A549 (cell line): ENCODE measurements at regions not wholly inside any gene's neighbourhood (a gene's known extent, or its start where the extent isn't known, plus 50 kb on each side); places are given as distances from the start of the nearest gene placed in this dataset.

ENCODE experiments used
- CHD2 ChIP-seq: fragments of 150-350 bp; IDR thresholded peaks from 2 replicates; pipeline ENCODE4 v1.6.1; 2014; ENCODE audit warnings: low read length; ENCODE audit not compliant: partially characterized antibody
- ESRRA ChIP-seq: fragments of 150-350 bp; IDR thresholded peaks from 2 replicates; pipeline ENCODE4 v1.6.1; 2014; ENCODE audit warnings: mild to moderate bottlenecking, low read length, borderline replicate concordance
- TF ChIP-seq, protein P1 (sequence below): fragments of >200 bp; sonication (Bioruptor Twin); formaldehyde crosslinking; IDR thresholded peaks from 3 replicates; pipeline ENCODE4 v1.5.1; 2016

DNA sequence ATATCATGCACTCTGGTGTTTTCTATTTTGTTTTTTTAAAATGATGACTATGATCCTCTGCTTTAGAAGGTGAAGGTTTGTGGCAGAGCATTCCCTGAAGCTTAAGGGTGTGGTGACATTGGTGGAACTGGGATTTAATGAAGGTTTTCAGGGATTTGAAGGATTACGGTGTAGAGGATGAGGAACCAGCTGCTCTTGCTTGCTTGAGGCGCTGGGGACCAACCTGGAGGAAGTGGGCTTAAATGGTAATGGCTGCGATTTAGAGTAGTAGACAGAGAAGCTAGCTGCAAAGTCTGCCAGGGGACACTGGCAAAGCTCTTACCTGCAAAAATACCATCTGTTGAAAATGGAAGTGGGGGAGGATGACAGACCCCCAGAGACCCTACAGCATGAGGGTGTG, 241.8 kb downstream of the CLIC5 start:
- TF ChIP-seq ESRRA (no peak), CHD2 (no peak)
- TF ChIP-seq, protein P1, sequence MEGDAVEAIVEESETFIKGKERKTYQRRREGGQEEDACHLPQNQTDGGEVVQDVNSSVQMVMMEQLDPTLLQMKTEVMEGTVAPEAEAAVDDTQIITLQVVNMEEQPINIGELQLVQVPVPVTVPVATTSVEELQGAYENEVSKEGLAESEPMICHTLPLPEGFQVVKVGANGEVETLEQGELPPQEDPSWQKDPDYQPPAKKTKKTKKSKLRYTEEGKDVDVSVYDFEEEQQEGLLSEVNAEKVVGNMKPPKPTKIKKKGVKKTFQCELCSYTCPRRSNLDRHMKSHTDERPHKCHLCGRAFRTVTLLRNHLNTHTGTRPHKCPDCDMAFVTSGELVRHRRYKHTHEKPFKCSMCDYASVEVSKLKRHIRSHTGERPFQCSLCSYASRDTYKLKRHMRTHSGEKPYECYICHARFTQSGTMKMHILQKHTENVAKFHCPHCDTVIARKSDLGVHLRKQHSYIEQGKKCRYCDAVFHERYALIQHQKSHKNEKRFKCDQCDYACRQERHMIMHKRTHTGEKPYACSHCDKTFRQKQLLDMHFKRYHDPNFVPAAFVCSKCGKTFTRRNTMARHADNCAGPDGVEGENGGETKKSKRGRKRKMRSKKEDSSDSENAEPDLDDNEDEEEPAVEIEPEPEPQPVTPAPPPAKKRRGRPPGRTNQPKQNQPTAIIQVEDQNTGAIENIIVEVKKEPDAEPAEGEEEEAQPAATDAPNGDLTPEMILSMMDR = no peak
